DMS79 treated with DMSO at 0.1 percent for 48 hours (cell line): ENCODE measurements at regions not wholly inside any gene's neighbourhood (a gene's known extent, or its start where the extent isn't known, plus 50 kb on each side); places are given as distances from the start of the nearest gene placed in this dataset.

ENCODE experiments used
- DNase-seq: peaks from one replicate; lab custom pipeline; 2025; lab: John Stamatoyannopoulos, UW

DNA sequence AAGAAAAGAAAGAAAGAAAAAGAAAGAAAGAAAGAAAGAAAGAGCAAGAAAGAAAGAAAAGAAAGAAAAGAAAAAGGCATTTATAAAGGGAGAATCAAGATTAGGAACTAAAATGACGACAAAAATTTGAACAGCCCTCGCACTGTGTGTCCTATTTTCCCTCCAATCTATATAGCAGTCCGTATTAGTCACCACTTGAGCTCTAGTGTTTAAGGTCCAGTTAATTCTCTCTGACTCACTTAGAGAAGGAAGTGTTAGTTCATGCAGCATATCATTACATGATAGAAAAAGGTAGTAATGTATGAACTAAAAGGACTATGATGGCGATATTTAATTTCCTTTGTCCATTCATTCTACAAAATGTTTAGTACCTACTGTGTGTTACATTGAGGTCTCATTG lies 122.7 kb downstream of the CBLL2 start:
- no peak for DNase-seq

DNA sequence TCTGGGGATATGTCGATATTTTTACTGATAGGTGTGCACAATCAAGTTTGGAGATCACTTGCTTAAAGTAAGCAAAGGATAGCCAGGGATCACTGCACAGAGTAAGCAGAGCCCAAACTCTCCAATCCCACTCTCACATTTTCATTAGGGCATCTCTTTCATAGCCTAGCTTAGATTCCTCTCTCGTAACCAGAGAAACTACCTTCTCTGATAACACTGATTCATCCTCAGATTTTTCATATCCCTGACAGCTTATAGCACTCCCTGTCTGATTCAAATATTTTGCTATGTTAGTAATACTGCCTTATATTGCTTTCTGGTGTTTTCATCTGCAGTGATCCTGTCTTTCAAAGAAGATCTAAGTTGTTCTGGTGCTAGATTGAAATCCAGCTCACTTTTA lies 123.7 kb downstream of the CBLL2 start:
- no peak for DNase-seq

DNA sequence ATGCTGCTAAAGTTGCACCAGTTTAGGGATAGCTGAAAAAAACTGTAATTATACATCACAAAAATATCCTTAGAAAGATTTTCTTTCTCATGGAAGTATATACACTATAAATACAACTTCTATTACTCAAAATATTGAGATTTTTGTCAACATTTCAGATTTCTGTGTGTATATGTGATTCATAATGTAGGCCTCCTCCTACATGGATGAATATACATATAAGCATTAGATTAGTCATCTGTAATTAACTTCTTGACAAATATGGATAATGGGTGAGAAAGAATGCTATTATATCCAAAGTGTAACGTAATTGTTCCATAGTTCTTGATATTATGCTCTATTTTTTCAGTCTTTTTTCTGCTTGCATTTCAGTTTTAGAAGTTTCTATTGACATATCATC lies 124.9 kb downstream of the CBLL2 start:
- no peak for DNase-seq

DNA sequence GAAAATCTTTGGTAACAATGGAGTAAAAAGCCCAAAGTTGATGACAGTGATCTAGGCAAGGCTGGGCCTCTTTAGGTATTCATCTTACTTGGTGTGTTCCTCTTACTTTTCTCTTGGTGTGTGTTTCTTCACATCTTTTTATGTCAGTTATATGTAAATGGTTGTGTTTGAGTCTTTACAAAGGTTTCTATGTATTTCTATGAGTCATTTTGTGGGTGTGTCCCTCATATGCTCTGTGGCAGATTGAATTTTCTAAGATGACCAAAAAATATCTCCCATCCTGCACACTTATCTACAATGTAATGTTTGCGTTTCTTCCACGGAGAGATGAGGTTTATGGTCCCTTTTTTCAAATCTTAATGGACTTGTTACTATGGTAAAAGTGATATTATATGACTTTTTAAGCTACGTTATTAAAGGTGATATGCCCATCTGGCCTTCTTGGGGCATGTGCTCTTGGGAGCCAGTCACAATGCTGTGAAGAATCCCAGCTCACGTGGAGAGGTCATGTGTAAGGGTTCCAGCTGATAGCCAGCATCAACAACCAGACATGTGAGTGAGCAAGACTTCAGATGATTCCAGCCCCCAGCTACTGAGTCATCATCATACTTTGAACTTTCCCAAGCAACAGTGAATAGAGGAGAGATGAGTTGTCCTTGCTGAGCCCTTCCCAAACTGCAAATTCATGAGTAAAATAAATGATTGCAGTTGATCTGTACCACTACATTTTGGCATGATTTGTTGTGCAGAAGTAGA lies 126.9 kb downstream of the CBLL2 start:
- DNase-seq: no peak

DNA sequence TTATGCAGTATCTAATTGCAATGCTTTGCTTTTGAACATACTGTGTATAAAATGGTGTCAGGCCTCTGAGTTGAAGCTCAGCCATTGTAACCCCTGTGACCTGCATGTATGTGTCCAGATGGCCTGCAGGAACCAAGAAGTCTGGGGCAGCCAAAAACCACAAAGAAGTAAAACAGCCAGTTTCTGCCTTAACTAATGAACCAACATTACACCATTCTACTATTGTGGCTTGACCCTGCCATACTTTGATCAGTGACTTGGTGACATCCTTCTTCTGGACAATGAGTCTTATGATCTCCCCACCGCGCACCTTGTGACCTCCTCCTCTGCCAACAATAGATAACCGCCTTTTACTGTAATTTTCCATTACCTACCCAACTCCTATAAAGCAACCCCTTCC lies 131.6 kb downstream of the CBLL2 start:
- DNase-seq: no peak

DNA sequence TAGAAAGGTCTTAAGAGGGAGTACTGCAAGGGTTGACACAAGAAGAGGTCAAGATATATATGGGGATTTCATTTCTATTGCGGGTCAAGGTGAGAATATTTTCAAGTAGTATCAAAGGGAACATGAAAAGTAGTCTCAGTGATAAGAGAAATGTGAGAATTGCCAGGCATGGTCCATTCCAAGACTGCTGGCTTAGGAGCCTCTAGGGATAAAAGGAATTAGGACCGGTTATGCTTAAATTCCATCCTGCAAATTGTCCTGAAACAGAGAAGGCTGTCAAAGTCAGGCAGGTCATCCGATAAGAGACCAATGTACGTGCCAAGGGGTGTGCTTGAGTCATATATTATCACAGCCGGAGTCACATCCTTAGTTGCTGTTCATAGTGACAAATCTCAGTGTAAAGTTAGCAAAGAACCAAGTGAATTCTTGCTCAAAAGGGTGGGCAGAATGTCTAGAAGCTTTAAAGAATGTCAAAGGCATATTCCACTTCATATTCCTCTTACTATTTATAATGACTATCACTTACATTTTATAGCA lies 133.6 kb downstream of the CBLL2 start:
- no peak for DNase-seq

DNA sequence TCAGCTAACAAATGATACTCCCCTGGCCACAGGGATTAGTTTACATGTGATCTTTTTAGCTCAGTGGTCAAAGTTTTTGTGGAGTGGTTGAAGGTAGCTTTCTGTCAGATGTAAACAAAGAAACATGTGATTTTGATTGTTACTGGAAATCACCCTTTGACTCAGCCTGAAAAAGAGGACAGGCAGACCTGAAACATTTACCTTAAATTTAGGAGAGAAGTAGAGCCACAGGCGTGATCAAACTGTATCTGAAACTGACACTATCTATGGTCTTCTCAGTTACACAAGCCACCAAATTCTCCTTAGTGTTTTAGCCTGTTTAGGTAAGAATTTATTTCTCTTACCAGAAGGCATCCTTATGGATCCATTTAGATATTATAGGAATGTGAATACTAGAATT lies 136.7 kb downstream of the CBLL2 start:
- no peak for DNase-seq

DNA sequence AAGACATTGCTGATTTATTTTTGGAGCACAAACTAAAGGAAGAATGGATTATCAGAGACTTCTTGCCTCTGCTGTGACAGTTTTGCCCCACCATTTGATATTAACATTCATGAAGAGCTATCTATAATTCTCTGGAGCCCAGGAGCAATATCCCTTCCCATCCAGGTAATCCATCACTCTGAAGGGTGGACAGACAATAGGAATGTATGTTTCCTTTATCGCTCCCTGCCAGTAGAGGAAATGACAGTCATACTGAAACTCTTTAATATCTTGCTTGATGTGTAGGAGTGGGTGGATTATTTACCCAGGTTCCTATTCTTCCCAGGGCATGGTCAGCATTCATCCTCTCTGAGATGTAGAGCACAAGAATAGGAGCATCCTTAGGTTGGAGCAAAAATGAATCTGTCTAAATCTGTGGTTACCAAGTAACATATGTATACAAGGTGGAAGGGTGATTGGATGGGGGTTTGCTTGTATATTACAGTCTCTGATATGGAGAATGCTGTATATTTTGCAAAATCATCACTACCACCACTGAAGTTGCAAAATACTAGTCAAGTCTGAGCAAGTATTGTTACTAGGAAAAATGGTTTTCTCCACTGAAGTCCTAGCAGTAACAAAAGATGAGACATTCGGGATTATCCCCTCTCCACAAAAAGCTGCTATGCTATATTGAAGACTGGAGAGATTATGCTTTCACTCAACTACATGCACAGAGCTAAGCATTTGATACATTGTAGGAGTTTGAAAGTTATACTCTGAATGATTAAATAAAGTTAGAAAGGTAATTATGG lies 151.6 kb downstream of the CBLL2 start:
- no peak for DNase-seq

DNA sequence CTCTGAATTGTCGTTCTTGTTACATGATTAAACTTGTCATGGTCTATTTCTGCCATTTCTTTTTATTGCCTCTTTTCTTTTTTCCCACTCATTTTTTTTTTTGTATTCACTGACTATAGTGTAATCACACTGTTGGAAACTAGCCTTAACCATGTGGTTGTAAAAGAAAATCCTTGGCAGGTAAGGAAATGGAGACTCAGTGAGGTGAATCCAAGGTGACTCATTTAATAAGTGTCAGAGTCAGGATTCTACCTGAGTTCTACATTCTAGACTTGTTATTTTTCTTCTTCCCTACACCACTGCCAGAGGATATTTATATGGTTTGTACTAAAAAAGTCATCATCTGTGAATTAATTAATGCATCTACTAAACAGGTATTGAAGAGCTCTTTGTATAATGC lies 152.2 kb downstream of the CBLL2 start:
- DNase-seq: no peak

DNA sequence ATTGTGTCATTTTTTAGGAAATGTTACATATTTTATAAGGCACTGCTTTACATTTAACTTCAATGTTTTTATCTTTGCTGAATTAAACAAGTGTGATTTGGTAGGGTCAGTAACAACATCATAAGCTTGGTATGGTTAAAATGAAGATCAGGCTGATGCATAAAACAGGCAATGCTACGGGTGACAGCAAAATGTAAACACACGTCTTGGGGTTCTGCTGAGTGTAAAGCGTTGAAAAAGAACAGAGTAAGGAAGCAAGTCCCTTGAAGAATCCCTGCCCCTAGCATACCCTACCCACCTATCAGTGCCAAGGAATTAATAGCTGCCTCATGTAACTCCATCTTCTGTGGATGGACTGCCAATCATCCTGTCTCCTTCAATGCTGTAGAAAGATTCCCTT lies 157.0 kb downstream of the CBLL2 start:
- no peak for DNase-seq

DNA sequence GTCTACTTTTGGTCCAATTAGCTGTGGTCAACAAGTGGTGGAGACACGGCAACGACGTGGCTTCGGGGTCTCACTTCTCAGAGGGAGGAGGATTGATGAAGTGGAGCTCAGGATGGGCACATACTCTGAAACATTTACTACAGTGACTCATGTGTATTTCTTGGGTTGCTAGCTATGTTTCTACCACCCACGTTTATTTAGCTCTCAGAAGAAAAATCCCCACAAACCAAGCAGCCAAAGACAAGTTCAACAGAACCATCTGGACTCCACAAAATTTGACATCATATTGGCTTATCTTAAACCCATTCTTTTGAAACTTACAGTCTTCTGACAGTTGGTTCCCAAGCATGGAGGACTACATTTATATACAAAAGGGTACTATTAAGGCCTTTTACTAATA lies 158.0 kb downstream of the CBLL2 start:
- no peak for DNase-seq

DNA sequence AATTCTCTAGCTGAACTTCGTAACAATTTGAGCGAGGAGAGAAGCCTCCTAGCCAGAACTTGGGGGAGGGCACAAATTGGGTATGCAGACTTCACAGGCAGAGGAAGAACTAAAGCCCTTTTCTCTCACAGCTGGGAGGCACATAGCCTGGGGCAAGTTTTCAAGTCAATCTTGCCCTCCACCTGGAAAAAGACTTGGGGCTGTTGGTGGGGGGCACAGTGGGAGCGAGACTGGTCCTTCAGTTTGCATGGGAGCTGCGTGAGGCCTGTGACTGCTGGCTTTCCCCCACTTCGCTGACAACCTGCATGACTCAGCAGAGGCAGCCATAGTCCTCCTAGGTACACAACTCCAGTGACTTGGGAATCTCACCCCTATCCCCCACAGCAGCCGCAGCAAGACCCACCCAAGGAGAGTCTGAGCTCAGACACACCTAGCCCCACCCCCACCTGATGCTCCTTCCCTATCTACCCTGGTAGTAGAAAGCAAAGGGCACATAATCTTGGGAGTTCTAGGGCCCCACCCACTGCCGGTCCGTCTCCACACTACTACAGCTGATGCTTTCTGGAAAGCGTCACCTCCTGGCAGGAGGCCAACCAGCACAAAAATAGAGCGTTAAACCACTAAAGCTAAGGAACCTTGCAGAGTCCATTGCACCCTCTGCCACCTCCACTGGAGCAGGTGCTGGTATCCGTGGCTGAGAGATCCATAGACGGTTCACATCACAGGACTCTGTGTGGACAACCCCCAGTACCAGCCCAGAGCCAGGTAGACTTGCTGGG lies 160.8 kb downstream of the CBLL2 start:
- DNase-seq: no peak

DNA sequence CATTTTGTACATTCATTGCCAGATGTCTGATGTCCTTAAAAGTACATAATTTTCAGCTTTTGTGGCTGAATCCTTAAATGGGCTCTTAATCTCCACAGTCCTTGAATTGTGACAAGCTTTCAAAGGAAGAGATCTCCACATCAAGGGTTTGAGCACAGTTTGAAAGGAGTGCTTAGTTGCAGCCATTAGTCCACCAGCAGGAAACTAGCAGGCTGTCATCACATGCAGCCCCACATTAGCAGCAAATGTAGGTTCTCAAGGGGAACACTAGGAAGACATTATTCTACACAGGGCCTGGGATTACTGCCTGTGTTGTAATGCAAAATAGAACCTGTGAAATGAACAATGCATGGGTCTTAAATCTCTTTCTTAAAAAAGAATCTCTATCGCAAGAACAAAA lies 173.2 kb downstream of the CBLL2 start:
- no peak for DNase-seq

DNA sequence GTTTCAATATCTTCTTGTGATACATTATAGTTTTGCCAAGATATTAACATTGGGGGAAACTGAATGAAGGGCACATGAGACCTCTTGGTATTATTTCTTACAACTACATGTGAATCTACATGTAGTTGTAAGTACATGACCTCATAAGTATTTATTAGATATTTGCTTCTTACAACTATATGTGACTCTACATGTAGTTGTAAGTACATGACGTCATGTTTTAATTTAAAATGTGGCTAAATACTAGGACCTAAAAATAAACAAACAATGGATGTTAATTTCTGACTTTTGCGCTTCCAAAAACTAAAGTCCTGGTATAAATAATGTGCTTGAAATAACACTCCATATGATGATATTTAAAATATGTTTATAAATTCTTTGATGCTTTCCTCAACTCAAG lies 190.2 kb downstream of the CBLL2 start:
- no peak for DNase-seq

DNA sequence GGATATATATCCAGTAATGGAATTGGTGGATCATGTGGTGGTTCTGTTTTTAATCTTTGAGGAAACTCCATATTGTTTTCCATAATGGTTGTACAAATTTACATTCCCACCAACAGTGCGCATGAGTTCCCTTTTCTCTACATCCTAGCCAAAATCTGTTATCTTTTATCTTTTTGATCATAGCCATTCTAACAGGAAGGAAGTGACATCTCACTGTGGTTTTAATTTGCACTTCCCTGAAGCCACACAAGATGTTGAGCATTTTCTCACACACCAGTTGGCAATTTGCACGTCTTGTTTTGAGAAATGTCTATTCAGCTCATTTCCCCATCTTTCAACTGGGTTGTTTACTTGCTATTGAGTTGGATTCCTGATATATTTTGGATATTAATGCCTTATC lies 194.9 kb downstream of the CBLL2 start:
- DNase-seq: no peak

DNA sequence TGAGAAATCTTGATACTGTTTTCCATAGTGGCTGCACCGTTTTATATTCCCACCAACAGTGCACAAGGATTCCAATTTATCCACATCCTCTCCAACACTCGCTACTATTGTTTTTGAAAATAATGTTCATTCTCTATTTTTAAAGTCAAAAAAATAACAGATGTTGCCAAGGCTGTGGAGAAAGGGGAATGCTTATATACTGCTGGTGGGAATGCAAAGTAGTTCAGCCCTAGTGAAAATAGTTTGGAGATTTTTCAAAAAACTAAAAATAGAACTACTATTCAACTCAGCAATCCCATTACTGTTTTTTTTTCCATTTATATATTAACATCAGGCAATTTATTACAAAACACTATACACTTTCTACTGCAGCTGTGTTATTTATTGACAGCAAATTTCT lies 208.7 kb downstream of the CBLL2 start:
- DNase-seq: no peak

DNA sequence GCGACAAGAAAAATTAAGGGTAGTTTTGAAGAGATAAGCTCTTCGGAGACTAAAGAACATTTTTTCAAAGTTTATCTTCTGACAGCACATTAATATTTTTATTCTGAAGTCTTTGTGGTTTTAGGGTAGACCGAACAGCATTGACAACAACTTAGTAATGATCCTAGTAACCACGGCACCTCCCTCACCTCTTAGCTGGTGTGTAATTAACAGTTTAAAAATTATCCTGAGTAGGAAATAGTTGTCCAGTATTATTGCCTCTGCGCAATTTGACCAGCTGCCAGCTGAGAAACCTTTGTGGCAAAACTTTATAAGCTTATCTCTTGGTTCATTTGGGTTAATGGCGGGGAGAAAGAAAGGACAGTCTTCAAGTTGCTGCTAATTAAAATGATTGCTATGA lies 213.6 kb downstream of the CBLL2 start:
- no peak for DNase-seq

DNA sequence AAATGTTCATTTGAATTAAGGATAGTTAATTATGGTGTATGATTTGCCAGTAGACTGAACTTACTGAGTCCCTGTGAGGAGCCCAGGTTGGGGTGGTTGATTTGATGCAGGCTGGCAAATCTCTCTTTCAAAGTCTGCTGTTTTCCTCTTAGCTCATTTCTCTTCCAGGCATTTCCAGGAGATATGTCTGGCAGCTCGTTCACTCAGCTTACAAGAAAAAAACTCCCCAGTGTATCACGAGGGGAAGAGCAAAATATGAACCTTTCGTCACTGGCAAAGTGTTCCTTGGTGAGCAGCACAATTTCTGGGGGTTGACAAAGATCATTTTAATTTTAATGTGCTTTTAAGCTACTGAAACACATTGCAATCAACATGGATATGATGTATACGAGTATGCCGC lies 244.2 kb downstream of the CBLL2 start:
- no peak for DNase-seq

DNA sequence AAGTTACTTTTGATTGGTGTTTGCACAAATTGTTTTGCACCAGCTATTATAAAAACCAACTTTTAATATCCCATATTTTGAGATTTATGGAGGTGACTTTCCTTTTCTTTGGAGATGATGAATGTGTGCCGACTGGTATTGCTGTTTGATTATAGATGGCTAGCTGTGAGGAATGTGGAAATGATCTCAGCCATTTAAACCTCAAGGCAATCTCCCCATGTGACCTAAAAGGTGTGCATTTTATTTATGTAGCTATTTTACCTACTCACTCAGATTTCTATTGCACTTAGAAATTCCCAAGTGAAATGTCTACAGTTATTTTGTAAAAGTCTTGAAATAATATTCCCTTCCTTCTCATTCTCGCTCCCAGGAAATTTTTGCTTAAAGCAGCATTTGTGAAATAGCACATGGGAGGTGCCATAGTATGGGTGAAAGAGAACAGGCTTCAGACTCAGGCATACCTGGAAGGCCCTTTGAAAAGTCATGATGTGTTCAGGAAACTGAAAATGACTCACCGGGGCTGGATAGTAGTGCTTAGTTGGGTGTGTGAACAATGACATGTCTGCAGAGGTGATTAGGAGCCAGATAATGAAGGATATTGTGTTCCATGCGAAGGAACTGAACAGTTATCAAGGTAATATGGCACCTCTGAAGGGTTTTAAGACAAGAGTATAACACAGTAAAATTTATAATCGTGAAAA lies 247.6 kb downstream of the CBLL2 start:
- DNase-seq: no peak

DNA sequence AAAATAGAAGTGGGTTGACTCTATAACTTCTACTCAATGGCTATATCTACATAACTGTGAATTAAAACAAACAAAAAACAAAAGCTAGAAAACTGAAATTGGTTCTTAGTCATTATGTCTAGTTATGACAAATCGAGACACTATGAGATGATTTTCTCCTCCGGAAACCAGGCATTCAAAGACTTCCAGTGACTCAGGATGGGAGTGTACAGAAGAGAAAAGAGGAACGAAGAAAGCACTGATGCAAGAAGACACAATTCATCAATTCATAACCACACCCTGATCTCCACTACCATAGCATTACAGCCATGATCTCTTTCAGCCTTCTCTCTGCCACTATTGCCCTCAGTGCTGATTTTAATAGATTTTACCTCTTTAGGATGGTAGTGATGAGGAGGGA lies 253.6 kb downstream of the CBLL2 start:
- no peak for DNase-seq

DNA sequence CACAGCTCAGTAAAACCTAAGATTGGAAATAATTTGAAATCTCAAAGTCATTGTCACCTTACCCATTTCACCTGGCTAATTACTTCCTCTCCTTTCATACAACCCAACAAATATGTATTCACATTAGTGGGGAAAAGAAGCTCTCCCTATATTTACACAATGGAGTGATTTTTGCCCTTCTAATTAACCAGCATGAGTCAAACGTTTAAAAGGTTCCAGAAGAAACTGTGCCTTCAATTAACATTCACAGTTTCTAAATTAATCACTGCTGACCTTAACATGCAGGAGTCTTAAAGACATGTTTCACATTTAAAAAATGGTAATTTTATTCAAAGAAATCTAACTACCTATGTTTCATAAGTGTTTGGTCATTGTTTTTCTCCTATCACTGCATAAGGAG lies 254.6 kb downstream of the CBLL2 start:
- no peak for DNase-seq

DNA sequence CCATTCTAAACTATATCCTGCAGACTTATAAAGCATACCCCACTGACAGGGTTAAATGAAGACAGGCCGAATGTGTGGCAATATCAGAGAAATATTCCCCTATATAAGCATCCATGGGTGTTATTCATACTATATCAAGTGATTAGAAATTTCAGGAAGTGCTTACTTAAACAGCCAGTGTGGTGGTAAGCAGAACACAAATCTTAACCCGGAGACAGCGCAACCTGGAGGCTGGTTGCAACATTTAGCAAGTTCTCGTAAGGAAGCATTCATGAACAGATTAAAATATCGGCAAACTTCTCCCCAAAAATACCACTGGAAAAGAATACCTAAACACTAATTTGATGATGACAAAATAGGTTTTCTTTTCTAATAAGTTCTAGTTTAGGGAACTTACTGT lies 261.2 kb downstream of the CBLL2 start:
- DNase-seq: no peak
